ENCODE measurements at regions not wholly inside any gene's neighbourhood (a gene's known extent, or its start where the extent isn't known, plus 50 kb on each side); places are given as distances from the start of the nearest gene placed in this dataset.

DNA sequence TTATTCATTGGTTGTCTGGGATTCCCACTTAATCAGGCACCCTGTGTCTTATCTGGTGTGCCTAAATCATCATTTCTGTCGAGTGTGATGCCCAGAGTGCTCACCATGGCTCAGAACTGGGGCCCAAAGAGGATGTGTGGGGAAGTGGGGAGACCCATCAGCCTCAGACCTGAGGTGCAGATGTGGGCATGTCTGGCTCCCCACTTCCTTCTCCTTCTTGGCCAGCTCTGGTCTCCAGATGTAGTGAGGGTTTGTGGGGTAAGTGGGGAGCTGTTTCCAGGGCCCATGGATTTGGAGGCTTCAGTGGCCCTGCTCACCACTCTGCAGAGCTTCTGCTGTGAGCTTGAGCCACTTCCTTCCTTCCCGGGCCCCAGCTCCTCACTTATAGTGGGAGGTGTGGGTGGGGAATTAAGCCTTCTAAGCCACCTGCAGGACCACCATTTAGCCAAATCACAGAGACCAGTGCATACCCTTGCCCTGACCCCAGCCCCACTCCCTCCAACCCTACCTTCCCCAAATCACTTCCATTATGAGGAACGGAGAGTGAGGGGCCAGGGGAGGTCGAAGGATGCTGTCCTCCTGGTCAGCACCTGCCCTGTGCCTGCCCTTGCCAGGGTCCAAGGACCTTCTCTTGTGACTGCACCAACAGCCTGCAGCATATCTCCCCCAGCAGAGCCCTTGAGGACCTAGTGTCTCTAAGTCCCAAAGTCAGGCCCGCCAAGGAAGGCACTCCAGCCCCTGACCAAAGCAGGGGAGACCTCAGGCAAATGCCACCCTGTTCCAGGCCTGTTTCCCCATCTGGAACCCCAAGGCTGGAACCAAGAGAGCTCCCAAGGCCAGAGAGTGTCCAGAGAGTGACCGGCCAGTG is 278.2 kb upstream of the RTL1 start:
- TF ChIP-seq, protein P1, sequence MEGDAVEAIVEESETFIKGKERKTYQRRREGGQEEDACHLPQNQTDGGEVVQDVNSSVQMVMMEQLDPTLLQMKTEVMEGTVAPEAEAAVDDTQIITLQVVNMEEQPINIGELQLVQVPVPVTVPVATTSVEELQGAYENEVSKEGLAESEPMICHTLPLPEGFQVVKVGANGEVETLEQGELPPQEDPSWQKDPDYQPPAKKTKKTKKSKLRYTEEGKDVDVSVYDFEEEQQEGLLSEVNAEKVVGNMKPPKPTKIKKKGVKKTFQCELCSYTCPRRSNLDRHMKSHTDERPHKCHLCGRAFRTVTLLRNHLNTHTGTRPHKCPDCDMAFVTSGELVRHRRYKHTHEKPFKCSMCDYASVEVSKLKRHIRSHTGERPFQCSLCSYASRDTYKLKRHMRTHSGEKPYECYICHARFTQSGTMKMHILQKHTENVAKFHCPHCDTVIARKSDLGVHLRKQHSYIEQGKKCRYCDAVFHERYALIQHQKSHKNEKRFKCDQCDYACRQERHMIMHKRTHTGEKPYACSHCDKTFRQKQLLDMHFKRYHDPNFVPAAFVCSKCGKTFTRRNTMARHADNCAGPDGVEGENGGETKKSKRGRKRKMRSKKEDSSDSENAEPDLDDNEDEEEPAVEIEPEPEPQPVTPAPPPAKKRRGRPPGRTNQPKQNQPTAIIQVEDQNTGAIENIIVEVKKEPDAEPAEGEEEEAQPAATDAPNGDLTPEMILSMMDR (IDR thresholded peaks at IDR 0.05) = no peak
- no peak for TF ChIP-seq POLR2AphosphoS5 (IDR thresholded peaks at IDR 0.05; ENCODE audit: low read depth, low read length)

Data from Panc1 (cell line).